HCT116 (cell line): ENCODE measurements at regions not wholly inside any gene's neighbourhood (a gene's known extent, or its start where the extent isn't known, plus 50 kb on each side); places are given as distances from the start of the nearest gene placed in this dataset.
A peak's percentile ranks its signal among the peaks of the same experiment; 100 is the strongest.

Source experiments
- ATAC-seq: fragments of 200-7000 bp; cut with Tn5 transposase; 2 replicates; pipeline ENCODE4 v1.9.1; 2020; ENCODE audit warnings: mild to moderate bottlenecking, moderate library complexity
- BruUV-seq: library from RNA; stranded (reverse); fragments of 400-500 nt; replicated peaks from 2 replicates; lab custom pipeline; 2021; lab: Mats Ljungman, UMichigan
- CTCF ChIA-PET: fragments of 300-600 bp; sonication (Branson Sonifier 250); formaldehyde crosslinking; loops from one replicate; lab custom pipeline; 2021; ENCODE audit warnings: antibody characterized with exemption; lab: Charles Lee
- POLR2A ChIA-PET: fragments of 300-600, 350-600 bp; sonication (Branson Sonifier 250); formaldehyde crosslinking; loops from one replicate; lab custom pipeline; 2021; ENCODE audit warnings: antibody characterized with exemption; lab: Charles Lee
- RAD21 ChIA-PET, 2 experiments: fragments of 300-600 bp; sonication (Branson Sonifier 250); formaldehyde crosslinking; loops; one replicate each; lab custom pipeline; 2023; ENCODE audit warnings: low total read pairs in 2 of 2; ENCODE audit not compliant: uncharacterized antibody in 2 of 2, unreplicated experiment in 2 of 2, low non-redundant PET in 1 of 2; lab: Charles Lee
- DNase-seq: peaks from one replicate; pipeline ENCODE4 v3.0.0-alpha.2; 2010; ENCODE audit warnings: low read depth, low spot score
- H2AFZ ChIP-seq: fragments of 200-600 bp; shearing (Covaris generic), sonication (generic); 2 replicates; pipeline ENCODE4 v1.6.1; 2017; ENCODE audit warnings: low read depth, mixed run types, mixed read lengths, antibody characterized with exemption, low read length; ENCODE audit not compliant: poor library complexity, severe bottlenecking
- H3K27ac ChIP-seq: 2 replicates; pipeline ENCODE4 v1.5.1; 2012; ENCODE audit warnings: low read depth, low read length
- H3K27me3 ChIP-seq: fragments of 200-600 bp; sonication (generic); 2 replicates; pipeline ENCODE4 v1.6.1; 2016; ENCODE audit warnings: mixed run types, low read length, mixed read lengths; ENCODE audit not compliant: insufficient read depth
- H3K36me3 ChIP-seq, 2 experiments: fragments of 200-500 bp in 1 of 2; fragments of 200-600 bp in 1 of 2; sonication (Bioruptor generic) in 1 of 2; sonication (generic) in 1 of 2; 2 replicates each; pipeline versions ENCODE4 v1.5.1 to v1.6.1; 2014 to 2016; ENCODE audit warnings: low read length in 2 of 2, inconsistent platforms in 1 of 2, mixed read lengths in 1 of 2, mixed run types in 1 of 2; ENCODE audit not compliant: insufficient read depth in 2 of 2, control insufficient read depth in 1 of 2
- H3K4me1 ChIP-seq, 2 experiments: fragments of 200-600 bp in 1 of 2; sonication (generic) in 1 of 2; 2 replicates each; pipeline versions ENCODE4 v1.5.1 to v1.6.1; 2012 to 2017; ENCODE audit warnings: low read length in 2 of 2, inconsistent platforms in 1 of 2, mild to moderate bottlenecking in 1 of 2, mixed read lengths in 1 of 2, mixed run types in 1 of 2, moderate library complexity in 1 of 2; ENCODE audit not compliant: insufficient read depth in 2 of 2, control insufficient read depth in 1 of 2
- H3K4me2 ChIP-seq: fragments of 200-600 bp; sonication (generic); 2 replicates; pipeline ENCODE4 v1.6.1; 2017; ENCODE audit warnings: mixed run types, low read length, mixed read lengths
- H3K4me3 ChIP-seq, 2 experiments: fragments of 200-600 bp in 1 of 2; sonication (generic) in 1 of 2; replicated peaks in 1 of 2; 2 replicates each; pipeline ENCODE4 v1.5.1; 2011 to 2016; ENCODE audit warnings: low read length in 2 of 2, control low read depth in 1 of 2, low read depth in 1 of 2, mild to moderate bottlenecking in 1 of 2, mixed read lengths in 1 of 2, mixed run types in 1 of 2
- H3K79me2 ChIP-seq: fragments of 200-600 bp; sonication (generic); 2 replicates; pipeline ENCODE4 v1.6.1; 2017; ENCODE audit warnings: mild to moderate bottlenecking, mixed run types, low read length, moderate library complexity, mixed read lengths; ENCODE audit not compliant: insufficient read depth
- H3K9ac ChIP-seq: fragments of 200-600 bp; sonication (generic); 2 replicates; pipeline ENCODE4 v1.6.1; 2016; ENCODE audit warnings: low read length, mixed read lengths
- H3K9me2 ChIP-seq: fragments of 200-600 bp; sonication (generic), shearing (Covaris generic); 2 replicates; pipeline ENCODE4 v1.6.1; 2017; ENCODE audit warnings: mixed run types, mild to moderate bottlenecking, moderate library complexity; ENCODE audit not compliant: insufficient read depth
- H3K9me3 ChIP-seq, 2 experiments: fragments of 200-500 bp in 1 of 2; fragments of 200-600 bp in 1 of 2; sonication (Bioruptor generic) in 1 of 2; sonication (generic) in 1 of 2; 2 replicates each; pipeline ENCODE4 v1.6.1; 2014 to 2017; ENCODE audit warnings: low read length in 2 of 2, mixed read lengths in 2 of 2, inconsistent platforms in 1 of 2, low read depth in 1 of 2, mild to moderate bottlenecking in 1 of 2, mixed run types in 1 of 2, moderate library complexity in 1 of 2; ENCODE audit not compliant: control insufficient read depth in 1 of 2, insufficient read depth in 1 of 2
- H4K20me1 ChIP-seq: fragments of 200-600 bp; sonication (generic), shearing (Covaris generic); 2 replicates; pipeline ENCODE4 v1.6.1; 2017; ENCODE audit warnings: mixed run types, mild to moderate bottlenecking, moderate library complexity; ENCODE audit not compliant: insufficient read depth
- CBX3 ChIP-seq: IDR thresholded peaks from 2 replicates; pipeline ENCODE4 v1.6.1; 2012; ENCODE audit warnings: low read depth
- CEBPB ChIP-seq: IDR thresholded peaks from 2 replicates; pipeline ENCODE4 v1.6.1; 2012; ENCODE audit warnings: low read depth
- EGR1 ChIP-seq: IDR thresholded peaks from 2 replicates; pipeline ENCODE4 v1.6.1; 2012; ENCODE audit warnings: low read depth
- ELF1 ChIP-seq: IDR thresholded peaks from 2 replicates; pipeline ENCODE4 v1.6.1; 2012; ENCODE audit warnings: low read depth, borderline replicate concordance
- EZH2 ChIP-seq: fragments of 200-600 bp; sonication (generic); IDR thresholded peaks from 2 replicates; pipeline ENCODE4 v1.6.1; 2017; ENCODE audit warnings: antibody characterized with exemption, mixed run types
- EZH2phosphoT487 ChIP-seq: fragments of 200-600 bp; IDR thresholded peaks from 2 replicates; pipeline ENCODE4 v1.6.1; 2018; ENCODE audit warnings: antibody characterized with exemption, borderline replicate concordance
- FOSL1 ChIP-seq: IDR thresholded peaks from 2 replicates; pipeline ENCODE4 v1.6.1; 2012; ENCODE audit warnings: low read depth
- JUND ChIP-seq: IDR thresholded peaks from 2 replicates; pipeline ENCODE4 v1.6.1; 2012
- MAX ChIP-seq: IDR thresholded peaks from 2 replicates; pipeline ENCODE4 v1.6.1; 2012
- POLR2A ChIP-seq: IDR thresholded peaks from 2 replicates; pipeline ENCODE4 v1.7.0; 2011; ENCODE audit warnings: borderline replicate concordance; ENCODE audit not compliant: insufficient read depth, insufficient read length; ENCODE audit errors: extremely low read depth
- POLR2AphosphoS5 ChIP-seq: IDR thresholded peaks from 2 replicates; pipeline ENCODE4 v1.6.1; 2011; ENCODE audit warnings: mild to moderate bottlenecking, low read depth, low read length, moderate library complexity
- RAD21 ChIP-seq: IDR thresholded peaks from 2 replicates; pipeline ENCODE4 v1.6.1; 2012; ENCODE audit warnings: low read depth, mild to moderate bottlenecking
- SIN3A ChIP-seq: IDR thresholded peaks from 2 replicates; pipeline ENCODE4 v1.6.1; 2012; ENCODE audit warnings: low read depth
- SP1 ChIP-seq: IDR thresholded peaks from 2 replicates; pipeline ENCODE4 v1.6.1; 2012; ENCODE audit warnings: low read depth
- SRF ChIP-seq: IDR thresholded peaks from 2 replicates; pipeline ENCODE4 v1.6.1; 2012; ENCODE audit warnings: low read depth
- YY1 ChIP-seq: IDR thresholded peaks from 2 replicates; pipeline ENCODE4 v1.6.1; 2011; ENCODE audit warnings: low read length, low read depth, moderate library complexity, mild to moderate bottlenecking; ENCODE audit not compliant: insufficient replicate concordance; ENCODE audit errors: extremely low read depth
- ZBTB33 ChIP-seq: IDR thresholded peaks from 2 replicates; pipeline ENCODE4 v1.6.1; 2011; ENCODE audit warnings: mild to moderate bottlenecking, low read length, moderate library complexity; ENCODE audit not compliant: insufficient replicate concordance; ENCODE audit errors: extremely low read depth
- ZFX ChIP-seq: fragments of 450-650 bp; IDR thresholded peaks from 2 replicates; pipeline ENCODE4 v1.6.1; 2017
- intact Hi-C: fragments of 100-400 bp; cut with micrococcal nuclease; formaldehyde crosslinking; loops from 2 replicates; pipeline ENCODE4 v1.10.0; 2022
- TF ChIP-seq, protein P1 (sequence below): IDR thresholded peaks from 2 replicates; pipeline ENCODE4 v1.6.1; 2012; ENCODE audit warnings: low read depth
- TF ChIP-seq, protein P2 (sequence below): IDR thresholded peaks from 2 replicates; pipeline ENCODE4 v1.6.1; 2012
- TF ChIP-seq, protein P3 (sequence below), 3 experiments: fragments of 200-600 bp in 1 of 3; sonication (generic) in 1 of 3; IDR thresholded peaks in 2 of 3; conservative IDR thresholded peaks in 1 of 3; 2 replicates each; pipeline ENCODE4 v1.5.1; 2012 to 2017; ENCODE audit warnings: low read depth in 2 of 3, low read length in 2 of 3, antibody characterized with exemption in 1 of 3, borderline replicate concordance in 1 of 3, control low read depth in 1 of 3, mild to moderate bottlenecking in 1 of 3, mixed read lengths in 1 of 3, mixed run types in 1 of 3, moderate library complexity in 1 of 3; ENCODE audit not compliant: insufficient read depth in 1 of 3

DNA sequence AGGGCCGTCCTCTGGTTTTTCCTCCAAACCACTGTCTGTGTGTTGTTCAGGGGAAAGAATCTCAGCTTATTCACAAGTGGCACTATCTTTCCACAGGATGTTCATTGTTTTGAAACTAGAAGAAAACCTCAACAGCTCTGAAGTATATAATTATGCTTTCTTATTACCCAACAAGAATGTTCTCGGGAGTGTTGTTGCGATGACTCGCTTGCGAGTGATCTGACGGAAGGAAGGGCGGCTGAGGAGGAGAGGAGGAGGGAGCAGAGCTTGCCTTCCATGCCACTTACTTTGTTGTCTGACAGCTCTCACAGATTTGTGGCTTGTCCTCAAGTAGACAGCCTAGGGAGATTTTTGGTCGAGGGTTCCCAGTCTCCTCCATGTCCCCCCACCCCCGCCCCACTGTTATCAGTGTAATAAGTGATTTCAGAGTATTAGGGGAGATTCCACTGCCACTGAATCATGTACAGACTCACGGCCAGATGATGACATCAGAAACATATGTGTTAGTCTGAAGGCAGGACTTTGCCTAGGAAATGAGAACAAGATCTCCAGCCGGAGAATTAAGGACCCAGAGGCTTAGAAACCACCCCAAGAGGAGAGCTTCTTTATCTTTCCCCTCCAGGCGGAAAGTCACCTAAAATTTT, 80.7 kb upstream of the CCN6 start:
- Histone ChIP-seq H3K36me3 (no peaks in the 10 kb centered on the region), H3K4me3 (peak overlapping the region; percentile 10 to 33), H3K79me2 (no peaks in the 10 kb centered on the region), H3K27me3 (no peaks in the 10 kb centered on the region), H3K4me1 (peaks cover 4 to 22% of the 10 kb centered on the region in 2 experiments; a peak in 3 of 4 replicates), H3K27ac (no peak overlapping the region), H3K9me3 (no peaks in the 10 kb centered on the region), H3K9me2 (no peaks in the 10 kb centered on the region), H3K9ac (peak overlapping the region; percentile 30), H3K4me2 (peak overlapping the region; percentile 71), H2AFZ (peak overlapping the region; percentile 37), H4K20me1 (no peaks in the 10 kb centered on the region)
- ChIA-PET CTCF (interaction anchor here (1.1 kb wide), 1 partner anchor 24 kb away, joined by 4 read pairs; no protein-coding TSS in a partner anchor), POLR2A (interaction anchor here (1.9 kb wide), 1 partner anchor 11 kb away, joined by 17 read pairs; no protein-coding TSS in a partner anchor), RAD21 (no interaction called here)
- ATAC-seq, result peak; percentile 84
- intact Hi-C loops, result no loop called here
- DNase-seq, result no peak
- no TSS peak for BruUV-seq
- TF ChIP-seq JUND, result peak; percentile 48
- TF ChIP-seq CEBPB, result peak; percentile 7; the same call in 1 of the 2 replicates
- TF ChIP-seq EZH2, result no peak
- no peak for TF ChIP-seq POLR2A
- TF ChIP-seq YY1, result no peak
- TF ChIP-seq SRF, result no peak
- TF ChIP-seq ELF1, result no peak
- no peak for TF ChIP-seq CBX3
- no peak for TF ChIP-seq ZBTB33
- peak; percentile 58; the same call in 1 of the 2 replicates for TF ChIP-seq FOSL1
- no peak; the same call in none of the 2 replicates for TF ChIP-seq SP1
- TF ChIP-seq, protein P1, sequence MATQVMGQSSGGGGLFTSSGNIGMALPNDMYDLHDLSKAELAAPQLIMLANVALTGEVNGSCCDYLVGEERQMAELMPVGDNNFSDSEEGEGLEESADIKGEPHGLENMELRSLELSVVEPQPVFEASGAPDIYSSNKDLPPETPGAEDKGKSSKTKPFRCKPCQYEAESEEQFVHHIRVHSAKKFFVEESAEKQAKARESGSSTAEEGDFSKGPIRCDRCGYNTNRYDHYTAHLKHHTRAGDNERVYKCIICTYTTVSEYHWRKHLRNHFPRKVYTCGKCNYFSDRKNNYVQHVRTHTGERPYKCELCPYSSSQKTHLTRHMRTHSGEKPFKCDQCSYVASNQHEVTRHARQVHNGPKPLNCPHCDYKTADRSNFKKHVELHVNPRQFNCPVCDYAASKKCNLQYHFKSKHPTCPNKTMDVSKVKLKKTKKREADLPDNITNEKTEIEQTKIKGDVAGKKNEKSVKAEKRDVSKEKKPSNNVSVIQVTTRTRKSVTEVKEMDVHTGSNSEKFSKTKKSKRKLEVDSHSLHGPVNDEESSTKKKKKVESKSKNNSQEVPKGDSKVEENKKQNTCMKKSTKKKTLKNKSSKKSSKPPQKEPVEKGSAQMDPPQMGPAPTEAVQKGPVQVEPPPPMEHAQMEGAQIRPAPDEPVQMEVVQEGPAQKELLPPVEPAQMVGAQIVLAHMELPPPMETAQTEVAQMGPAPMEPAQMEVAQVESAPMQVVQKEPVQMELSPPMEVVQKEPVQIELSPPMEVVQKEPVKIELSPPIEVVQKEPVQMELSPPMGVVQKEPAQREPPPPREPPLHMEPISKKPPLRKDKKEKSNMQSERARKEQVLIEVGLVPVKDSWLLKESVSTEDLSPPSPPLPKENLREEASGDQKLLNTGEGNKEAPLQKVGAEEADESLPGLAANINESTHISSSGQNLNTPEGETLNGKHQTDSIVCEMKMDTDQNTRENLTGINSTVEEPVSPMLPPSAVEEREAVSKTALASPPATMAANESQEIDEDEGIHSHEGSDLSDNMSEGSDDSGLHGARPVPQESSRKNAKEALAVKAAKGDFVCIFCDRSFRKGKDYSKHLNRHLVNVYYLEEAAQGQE, result no peak
- no peak for TF ChIP-seq POLR2AphosphoS5
- no peak for TF ChIP-seq SIN3A
- TF ChIP-seq ZFX, result no peak
- no peak for TF ChIP-seq EZH2phosphoT487
- TF ChIP-seq RAD21, result no peak
- TF ChIP-seq, protein P2, sequence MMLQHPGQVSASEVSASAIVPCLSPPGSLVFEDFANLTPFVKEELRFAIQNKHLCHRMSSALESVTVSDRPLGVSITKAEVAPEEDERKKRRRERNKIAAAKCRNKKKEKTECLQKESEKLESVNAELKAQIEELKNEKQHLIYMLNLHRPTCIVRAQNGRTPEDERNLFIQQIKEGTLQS, result peak; percentile 35; the same call in 1 of the 2 replicates
- TF ChIP-seq, protein P3, sequence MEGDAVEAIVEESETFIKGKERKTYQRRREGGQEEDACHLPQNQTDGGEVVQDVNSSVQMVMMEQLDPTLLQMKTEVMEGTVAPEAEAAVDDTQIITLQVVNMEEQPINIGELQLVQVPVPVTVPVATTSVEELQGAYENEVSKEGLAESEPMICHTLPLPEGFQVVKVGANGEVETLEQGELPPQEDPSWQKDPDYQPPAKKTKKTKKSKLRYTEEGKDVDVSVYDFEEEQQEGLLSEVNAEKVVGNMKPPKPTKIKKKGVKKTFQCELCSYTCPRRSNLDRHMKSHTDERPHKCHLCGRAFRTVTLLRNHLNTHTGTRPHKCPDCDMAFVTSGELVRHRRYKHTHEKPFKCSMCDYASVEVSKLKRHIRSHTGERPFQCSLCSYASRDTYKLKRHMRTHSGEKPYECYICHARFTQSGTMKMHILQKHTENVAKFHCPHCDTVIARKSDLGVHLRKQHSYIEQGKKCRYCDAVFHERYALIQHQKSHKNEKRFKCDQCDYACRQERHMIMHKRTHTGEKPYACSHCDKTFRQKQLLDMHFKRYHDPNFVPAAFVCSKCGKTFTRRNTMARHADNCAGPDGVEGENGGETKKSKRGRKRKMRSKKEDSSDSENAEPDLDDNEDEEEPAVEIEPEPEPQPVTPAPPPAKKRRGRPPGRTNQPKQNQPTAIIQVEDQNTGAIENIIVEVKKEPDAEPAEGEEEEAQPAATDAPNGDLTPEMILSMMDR (IDR thresholded peaks at IDR 0.05 in 2 of 3, conservative IDR thresholded peaks at IDR 0.05 in 1 of 3; ENCODE audit: borderline replicate concordance in 1 of 3, insufficient read depth in 1 of 3, low read depth in 2 of 3, low read length in 2 of 3), result no peak
- no peak for TF ChIP-seq EGR1
- 0 out of 2 replicates have a peak, but pooled peaks have one; percentile 21 for TF ChIP-seq MAX
